ENCODE measurements at regions not wholly inside any gene's neighbourhood (a gene's known extent, or its start where the extent isn't known, plus 50 kb on each side); places are given as distances from the start of the nearest gene placed in this dataset.

- TF ChIP-seq MXI1 (IDR thresholded peaks at IDR 0.05; ENCODE audit: borderline replicate concordance, low read depth, low read length), result no peak
- H3K23ac ChIP-seq (ENCODE audit: low read depth, low read length), result no peak overlapping the region
- H4K91ac ChIP-seq (ENCODE audit: insufficient read depth, low read depth, low read length), result no peak overlapping the region
- no peak overlapping the region for H3K18ac ChIP-seq (ENCODE audit: low read depth, low read length)
- H3K79me1 ChIP-seq (ENCODE audit: low read depth in 1 of 2, low read length in 2 of 2), result no peaks in the 10 kb centered on the region
- DNase-seq, result no peak
- H2BK120ac ChIP-seq (ENCODE audit: low read depth, low read length), result no peak overlapping the region
- H3K36me3 ChIP-seq (ENCODE audit: control insufficient read depth, insufficient read depth, low read length), result no peaks in the 10 kb centered on the region
- no peak overlapping the region for H4K8ac ChIP-seq (ENCODE audit: low read depth in 2 of 2, low read length in 2 of 2)
- H2BK15ac ChIP-seq (ENCODE audit: low read depth, low read length), result no peak overlapping the region
- H3K4me3 ChIP-seq (ENCODE audit: insufficient read depth, low read depth, low read length), result no peak overlapping the region
- H2AK9ac ChIP-seq (replicated peaks; ENCODE audit: low read depth, low read length, poor library complexity), result no peak overlapping the region
- no TSS peak for BruUV-seq (replicated peaks)
- no peaks in the 10 kb centered on the region for H3K27me3 ChIP-seq (ENCODE audit: control insufficient read depth, insufficient read depth, low read length)
- no peak for ATAC-seq (ENCODE audit: low read depth)
- H3K9me3 ChIP-seq (ENCODE audit: control insufficient read depth, insufficient read depth, low read length), result peaks cover 12% of the 10 kb centered on the region; the same call in 1 of the 2 replicates
- H3K14ac ChIP-seq (replicated peaks; ENCODE audit: low read depth, low read length), result no peak overlapping the region
- H3K4ac ChIP-seq (ENCODE audit: low read depth, low read length), result no peak overlapping the region
- no peaks in the 10 kb centered on the region for H3K4me1 ChIP-seq (ENCODE audit: control insufficient read depth, insufficient read depth, low read length)
- H3K56ac ChIP-seq (ENCODE audit: extremely low read depth, insufficient read depth, low read length), result no peak overlapping the region
- no peaks in the 10 kb centered on the region for H3K9me1 ChIP-seq (ENCODE audit: insufficient read depth, low read length)
- H4K5ac ChIP-seq (ENCODE audit: low read depth, low read length), result no peak overlapping the region
- H4K20me1 ChIP-seq (ENCODE audit: insufficient read depth, low read length), result no peaks in the 10 kb centered on the region
- ChIA-PET CTCF (no interaction called here), POLR2A (ENCODE audit: unreplicated experiment) (no interaction called here)
- dilution Hi-C loops (cut with HindIII; ENCODE audit: low sequenced_read_pairs, unreplicated experiment), result no loop called here
- no peak overlapping the region for H2AK5ac ChIP-seq (ENCODE audit: low read depth, low read length)
- H2AFZ ChIP-seq (replicated peaks; ENCODE audit: low read length, poor library complexity), result no peak overlapping the region
- WGBS, 2 experiments (ENCODE audit: extremely low coverage in 2 of 2, insufficient read length in 1 of 2), result no CpG with 5 or more reads among the region's 4 CpGs
- H2BK5ac ChIP-seq (ENCODE audit: low read depth, low read length, poor library complexity, severe bottlenecking), result no peak overlapping the region
- H3K4me2 ChIP-seq (ENCODE audit: low read depth, low read length), result no peak overlapping the region
- H3K9ac ChIP-seq (ENCODE audit: low read depth, low read length), result no peak overlapping the region
- H2BK20ac ChIP-seq (ENCODE audit: low read depth, low read length), result no peak overlapping the region
- intact Hi-C loops (cut with micrococcal nuclease), result no loop called here
- H3K27ac ChIP-seq (ENCODE audit: insufficient read depth, low read length), result no peak overlapping the region
- in situ Hi-C loops (cut with MboI; ENCODE audit: low sequenced_read_pairs), result no loop called here
These were observed 360.9 kb upstream of the RNF32 start for GRCh38 chr7:156279635-156280034.
